ENCODE measurements at regions not wholly inside any gene's neighbourhood (a gene's known extent, or its start where the extent isn't known, plus 50 kb on each side); places are given as distances from the start of the nearest gene placed in this dataset.

DNA sequence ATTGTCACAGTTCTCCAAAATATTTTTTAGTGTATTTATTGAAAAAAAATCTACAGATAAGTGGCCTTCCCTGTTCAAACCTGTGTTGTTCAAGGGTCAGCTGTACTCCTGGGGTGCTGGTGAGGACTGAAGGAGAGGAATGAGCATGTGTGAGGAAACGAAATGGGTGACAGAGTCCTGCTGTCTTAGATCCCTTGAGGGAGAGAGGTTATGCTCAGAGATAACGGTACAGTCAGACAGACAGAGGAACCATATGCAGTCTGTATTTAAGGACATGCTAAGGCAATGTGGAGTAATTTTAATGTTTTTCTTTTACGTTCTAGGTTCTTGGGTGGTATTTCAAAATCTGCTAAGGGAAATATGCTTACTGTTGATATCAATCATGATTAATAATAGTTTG lies 352.9 kb upstream of the RGS6 start:
- TF ChIP-seq, protein P1, sequence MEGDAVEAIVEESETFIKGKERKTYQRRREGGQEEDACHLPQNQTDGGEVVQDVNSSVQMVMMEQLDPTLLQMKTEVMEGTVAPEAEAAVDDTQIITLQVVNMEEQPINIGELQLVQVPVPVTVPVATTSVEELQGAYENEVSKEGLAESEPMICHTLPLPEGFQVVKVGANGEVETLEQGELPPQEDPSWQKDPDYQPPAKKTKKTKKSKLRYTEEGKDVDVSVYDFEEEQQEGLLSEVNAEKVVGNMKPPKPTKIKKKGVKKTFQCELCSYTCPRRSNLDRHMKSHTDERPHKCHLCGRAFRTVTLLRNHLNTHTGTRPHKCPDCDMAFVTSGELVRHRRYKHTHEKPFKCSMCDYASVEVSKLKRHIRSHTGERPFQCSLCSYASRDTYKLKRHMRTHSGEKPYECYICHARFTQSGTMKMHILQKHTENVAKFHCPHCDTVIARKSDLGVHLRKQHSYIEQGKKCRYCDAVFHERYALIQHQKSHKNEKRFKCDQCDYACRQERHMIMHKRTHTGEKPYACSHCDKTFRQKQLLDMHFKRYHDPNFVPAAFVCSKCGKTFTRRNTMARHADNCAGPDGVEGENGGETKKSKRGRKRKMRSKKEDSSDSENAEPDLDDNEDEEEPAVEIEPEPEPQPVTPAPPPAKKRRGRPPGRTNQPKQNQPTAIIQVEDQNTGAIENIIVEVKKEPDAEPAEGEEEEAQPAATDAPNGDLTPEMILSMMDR (IDR thresholded peaks at IDR 0.05 in 4 of 5, conservative IDR thresholded peaks at IDR 0.05 in 1 of 5): no peak
- no peak for TF ChIP-seq POLR2A (IDR thresholded peaks at IDR 0.05)

All from gastrocnemius medialis (tissue), 4 donors.